Right atrium auricular region (tissue), 2 donors: ENCODE measurements at regions not wholly inside any gene's neighbourhood (a gene's known extent, or its start where the extent isn't known, plus 50 kb on each side); places are given as distances from the start of the nearest gene placed in this dataset.

Experiments used
- DNase-seq: peaks from one replicate; pipeline ENCODE4 v3.0.0-alpha.2; 2019; ENCODE audit warnings: low spot score
- H3K27ac ChIP-seq, 2 donors: fragments of 200-600 bp; sonication (generic); 1 replicate in 1 of 2; 2 replicates in 1 of 2; pipeline ENCODE4 v1.5.1; 2016 to 2019
- H3K27me3 ChIP-seq, 2 donors: fragments of 200-600 bp; sonication (generic); one replicate each; pipeline versions ENCODE4 v1.5.1 to v1.6.0; 2017 to 2019
- H3K36me3 ChIP-seq: fragments of 200-600 bp; sonication (generic); one replicate; pipeline ENCODE4 v1.5.1; 2016
- H3K4me1 ChIP-seq, 2 donors: fragments of 200-600 bp; sonication (generic); one replicate each; pipeline versions ENCODE4 v1.5.1 to v1.6.0; 2017 to 2019
- H3K4me3 ChIP-seq, 2 donors: fragments of 200-600 bp; sonication (generic); 1 replicate in 1 of 2; 2 replicates in 1 of 2; pipeline ENCODE4 v1.5.1; 2017 to 2019; ENCODE audit warnings: mild to moderate bottlenecking in 1 of 2, moderate library complexity in 1 of 2
- H3K9me3 ChIP-seq, 2 donors: fragments of 200-600 bp; sonication (generic); one replicate each; pipeline ENCODE4 v1.5.1; 2019
- TF ChIP-seq, protein P1 (sequence below), 2 donors: fragments of 200-600 bp; sonication (generic); IDR thresholded peaks; one replicate each; pipeline ENCODE4 v1.5.1; 2019; ENCODE audit warnings: antibody characterized with exemption in 2 of 2

DNA sequence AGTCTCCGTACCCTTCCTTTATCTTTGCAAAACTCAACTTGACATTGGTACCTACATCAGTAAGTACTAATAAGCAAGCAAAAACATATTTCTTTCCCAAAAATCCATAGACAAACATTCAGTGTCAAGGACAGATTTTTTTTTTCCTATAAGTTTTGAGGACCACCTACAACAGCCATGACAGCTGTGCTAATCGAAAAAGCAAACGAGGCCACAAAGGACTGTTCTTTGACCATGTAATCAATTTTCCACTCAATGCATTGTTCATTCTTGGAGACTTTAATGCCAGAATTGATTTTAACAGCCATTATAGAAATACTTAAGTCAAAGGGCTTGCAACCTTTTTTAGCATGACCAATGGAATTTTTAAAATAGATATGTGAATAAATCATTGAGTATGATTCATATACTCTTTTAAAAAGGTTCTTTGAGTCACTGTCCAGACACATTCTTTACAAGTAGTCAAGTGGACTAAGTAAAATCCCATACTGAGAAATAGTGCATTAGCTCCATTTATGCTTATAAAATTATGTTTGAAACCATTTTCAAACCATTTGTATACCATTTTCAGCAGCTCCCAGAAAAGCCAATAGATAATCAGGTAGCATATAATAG lies 323.9 kb downstream of the MZT1 start:
- Histone ChIP-seq H3K4me3 (no peak overlapping the region), H3K4me1 (no peaks in the 10 kb centered on the region), H3K27me3 (no peaks in the 10 kb centered on the region), H3K36me3 (no peaks in the 10 kb centered on the region), H3K9me3 (no peaks in the 10 kb centered on the region), H3K27ac (no peak overlapping the region)
- DNase-seq = no peak
- TF ChIP-seq, protein P1, sequence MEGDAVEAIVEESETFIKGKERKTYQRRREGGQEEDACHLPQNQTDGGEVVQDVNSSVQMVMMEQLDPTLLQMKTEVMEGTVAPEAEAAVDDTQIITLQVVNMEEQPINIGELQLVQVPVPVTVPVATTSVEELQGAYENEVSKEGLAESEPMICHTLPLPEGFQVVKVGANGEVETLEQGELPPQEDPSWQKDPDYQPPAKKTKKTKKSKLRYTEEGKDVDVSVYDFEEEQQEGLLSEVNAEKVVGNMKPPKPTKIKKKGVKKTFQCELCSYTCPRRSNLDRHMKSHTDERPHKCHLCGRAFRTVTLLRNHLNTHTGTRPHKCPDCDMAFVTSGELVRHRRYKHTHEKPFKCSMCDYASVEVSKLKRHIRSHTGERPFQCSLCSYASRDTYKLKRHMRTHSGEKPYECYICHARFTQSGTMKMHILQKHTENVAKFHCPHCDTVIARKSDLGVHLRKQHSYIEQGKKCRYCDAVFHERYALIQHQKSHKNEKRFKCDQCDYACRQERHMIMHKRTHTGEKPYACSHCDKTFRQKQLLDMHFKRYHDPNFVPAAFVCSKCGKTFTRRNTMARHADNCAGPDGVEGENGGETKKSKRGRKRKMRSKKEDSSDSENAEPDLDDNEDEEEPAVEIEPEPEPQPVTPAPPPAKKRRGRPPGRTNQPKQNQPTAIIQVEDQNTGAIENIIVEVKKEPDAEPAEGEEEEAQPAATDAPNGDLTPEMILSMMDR (IDR thresholded peaks at IDR 0.05) = no peak

DNA sequence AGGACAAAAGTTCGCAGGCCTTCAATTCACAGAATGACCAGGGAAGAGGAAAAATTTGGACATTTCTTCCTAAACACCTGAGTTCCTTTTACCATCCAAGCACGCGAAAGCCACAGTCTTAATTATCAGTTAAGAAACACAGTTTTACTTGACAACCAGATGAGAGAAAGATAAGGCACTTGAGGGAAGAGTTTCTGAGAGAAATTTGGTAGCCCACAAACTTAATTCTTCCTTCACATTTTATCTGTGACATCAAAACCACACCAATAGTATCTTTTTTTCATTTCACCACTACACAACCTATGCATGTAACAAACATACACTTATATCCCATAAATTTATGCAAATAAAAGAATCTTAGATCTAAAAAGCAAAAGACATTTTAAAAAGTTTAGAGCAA lies 326.6 kb downstream of the MZT1 start:
- Histone ChIP-seq H3K4me1 (no peaks in the 10 kb centered on the region), H3K36me3 (no peaks in the 10 kb centered on the region), H3K27ac (no peak overlapping the region), H3K27me3 (no peaks in the 10 kb centered on the region), H3K9me3 (no peaks in the 10 kb centered on the region), H3K4me3 (no peak overlapping the region)
- DNase-seq = no peak
- TF ChIP-seq, protein P1 (IDR thresholded peaks at IDR 0.05) = no peak

DNA sequence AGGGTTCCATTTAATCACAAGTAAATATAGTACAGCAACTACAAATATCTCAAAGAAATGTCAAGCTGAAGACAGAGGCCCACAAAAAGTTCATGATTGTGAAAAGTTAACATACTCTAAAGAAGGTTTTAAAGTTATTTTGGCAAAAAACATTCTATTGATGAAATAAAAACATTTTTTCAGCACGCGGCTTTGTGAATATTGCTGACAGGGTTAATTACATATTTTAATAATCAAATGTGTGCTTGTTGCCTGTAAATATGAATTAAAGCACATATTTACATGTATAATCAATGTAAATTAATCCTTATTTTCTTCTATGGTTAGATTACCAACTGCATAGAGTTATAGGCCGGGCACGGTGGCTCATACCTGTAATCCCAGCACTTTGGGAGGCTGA lies 328.1 kb downstream of the MZT1 start:
- no peak for DNase-seq
- Histone ChIP-seq H3K36me3 (no peaks in the 10 kb centered on the region), H3K4me3 (no peak overlapping the region), H3K27ac (no peak overlapping the region), H3K27me3 (no peaks in the 10 kb centered on the region), H3K9me3 (no peaks in the 10 kb centered on the region), H3K4me1 (no peaks in the 10 kb centered on the region)
- TF ChIP-seq, protein P1 (IDR thresholded peaks at IDR 0.05) = no peak

DNA sequence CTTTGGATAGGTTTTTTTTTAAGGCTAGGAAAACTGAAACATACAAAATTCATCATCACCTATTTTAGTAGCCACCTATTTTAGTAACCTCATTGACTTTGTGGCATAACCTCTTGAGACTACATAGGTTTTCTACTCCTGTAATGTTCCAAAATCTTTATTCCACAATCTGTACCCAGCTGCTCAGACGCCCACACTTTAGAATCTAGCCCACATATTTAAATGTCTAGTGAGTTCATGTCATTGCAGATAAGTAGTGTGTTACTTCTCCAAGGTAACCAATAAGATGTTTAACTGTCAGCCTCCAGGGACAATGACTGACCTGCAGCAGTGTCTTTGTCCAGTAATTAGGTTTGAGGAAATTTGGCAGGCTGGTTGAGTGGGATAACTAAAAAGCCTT lies 330.2 kb downstream of the MZT1 start:
- H3K27me3 ChIP-seq = no peaks in the 10 kb centered on the region
- H3K4me1 ChIP-seq = no peaks in the 10 kb centered on the region
- TF ChIP-seq, protein P1 (IDR thresholded peaks at IDR 0.05) = no peak
- no peaks in the 10 kb centered on the region for H3K9me3 ChIP-seq
- H3K36me3 ChIP-seq = no peaks in the 10 kb centered on the region
- H3K4me3 ChIP-seq = no peak overlapping the region
- DNase-seq = no peak
- no peak overlapping the region for H3K27ac ChIP-seq

DNA sequence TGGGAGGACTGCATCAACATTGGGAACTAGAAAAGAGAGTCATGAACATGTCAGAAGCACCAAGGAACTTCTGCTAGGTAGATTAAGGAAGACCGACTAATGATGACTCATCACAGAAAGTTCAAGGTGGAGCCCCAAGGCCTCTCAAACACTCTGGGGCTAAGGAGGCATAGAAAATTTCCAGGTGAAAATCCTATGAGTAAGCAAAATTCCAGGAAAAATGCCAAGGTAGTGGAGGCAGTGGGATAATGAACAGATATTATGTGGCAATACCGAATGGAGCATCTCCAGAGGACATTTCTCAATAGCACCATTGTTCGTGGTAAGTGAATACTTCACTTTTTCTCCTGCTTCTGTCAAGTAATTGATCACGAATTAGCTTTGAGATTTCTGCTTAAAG lies 336.5 kb downstream of the MZT1 start:
- Histone ChIP-seq H3K4me3 (no peak overlapping the region), H3K27ac (no peak overlapping the region), H3K9me3 (no peaks in the 10 kb centered on the region), H3K4me1 (no peaks in the 10 kb centered on the region), H3K36me3 (no peaks in the 10 kb centered on the region), H3K27me3 (no peaks in the 10 kb centered on the region)
- DNase-seq = no peak
- TF ChIP-seq, protein P1 (IDR thresholded peaks at IDR 0.05) = no peak

DNA sequence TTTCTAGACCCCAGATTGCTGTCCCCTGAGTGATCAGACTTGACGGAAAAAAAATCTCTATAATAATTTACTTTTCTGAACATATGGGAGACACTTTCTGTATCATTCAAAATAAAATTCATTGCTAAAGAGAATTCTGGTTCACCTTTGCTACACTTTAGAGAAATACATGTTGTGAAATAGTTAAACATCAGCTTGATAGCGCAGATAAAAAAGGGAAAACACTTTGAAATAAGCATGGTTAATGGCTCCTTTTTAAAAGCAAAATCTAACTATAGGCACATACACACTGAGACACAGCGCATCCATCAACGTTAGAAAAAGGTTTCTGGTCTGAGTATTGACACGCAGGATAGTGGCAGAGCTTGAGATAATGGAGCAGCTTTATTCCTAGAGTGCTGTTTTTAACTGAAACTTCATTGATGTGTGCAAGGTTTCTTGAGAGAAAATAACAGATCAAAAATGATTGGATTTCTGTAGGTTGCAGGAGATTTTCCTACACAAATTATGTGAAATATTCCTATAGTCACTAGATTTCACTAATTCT lies 341.2 kb downstream of the MZT1 start:
- Histone ChIP-seq H3K9me3 (no peaks in the 10 kb centered on the region), H3K27me3 (no peaks in the 10 kb centered on the region), H3K4me1 (no peaks in the 10 kb centered on the region), H3K27ac (no peak overlapping the region), H3K36me3 (no peaks in the 10 kb centered on the region), H3K4me3 (no peak overlapping the region)
- TF ChIP-seq, protein P1 (IDR thresholded peaks at IDR 0.05) = no peak
- DNase-seq = no peak
